HEK293T (cell line): ENCODE measurements at regions not wholly inside any gene's neighbourhood (a gene's known extent, or its start where the extent isn't known, plus 50 kb on each side); places are given as distances from the start of the nearest gene placed in this dataset.

Source experiments
- BHLHE40 ChIP-seq: fragments of 450-650 bp; IDR thresholded peaks from 2 replicates; pipeline ENCODE4 v1.6.1; 2016; ENCODE audit warnings: mild to moderate bottlenecking, moderate library complexity, borderline replicate concordance
- CTBP1 ChIP-seq: fragments of 450-650 bp; IDR thresholded peaks from 2 replicates; pipeline ENCODE4 v1.6.1; 2016; ENCODE audit warnings: borderline replicate concordance
- FOXA1 ChIP-seq: fragments of 450-650 bp; IDR thresholded peaks from 2 replicates; pipeline ENCODE4 v1.6.1; 2016; ENCODE audit warnings: mild to moderate bottlenecking
- FOXK2 ChIP-seq: fragments of 450-650 bp; IDR thresholded peaks from 2 replicates; pipeline ENCODE4 v1.6.1; 2016; ENCODE audit warnings: mild to moderate bottlenecking
- FOXM1 ChIP-seq: fragments of 450-650 bp; IDR thresholded peaks from 2 replicates; pipeline ENCODE4 v1.6.1; 2017; ENCODE audit warnings: mild to moderate bottlenecking, borderline replicate concordance
- HDGF ChIP-seq: fragments of 450-650 bp; IDR thresholded peaks from 2 replicates; pipeline ENCODE4 v1.6.1; 2017; ENCODE audit warnings: antibody characterized with exemption, borderline replicate concordance
- LEF1 ChIP-seq: fragments of 450-650 bp; IDR thresholded peaks from 2 replicates; pipeline ENCODE4 v1.6.1; 2017; ENCODE audit warnings: mild to moderate bottlenecking, borderline replicate concordance
- SP1 ChIP-seq: fragments of 450-650 bp; IDR thresholded peaks from 2 replicates; pipeline ENCODE4 v1.6.1; 2017
- TARDBP ChIP-seq: fragments of 450-650 bp; IDR thresholded peaks from 2 replicates; pipeline ENCODE4 v1.6.1; 2016
- TF ChIP-seq, protein P1 (sequence below): fragments of 450-650 bp; IDR thresholded peaks from 2 replicates; pipeline ENCODE4 v1.6.1; 2016

- TF ChIP-seq TARDBP = no peak
- TF ChIP-seq LEF1 = no peak
- no peak for TF ChIP-seq BHLHE40
- TF ChIP-seq CTBP1 = no peak
- no peak for TF ChIP-seq SP1
- no peak for TF ChIP-seq FOXA1
- TF ChIP-seq, protein P1, sequence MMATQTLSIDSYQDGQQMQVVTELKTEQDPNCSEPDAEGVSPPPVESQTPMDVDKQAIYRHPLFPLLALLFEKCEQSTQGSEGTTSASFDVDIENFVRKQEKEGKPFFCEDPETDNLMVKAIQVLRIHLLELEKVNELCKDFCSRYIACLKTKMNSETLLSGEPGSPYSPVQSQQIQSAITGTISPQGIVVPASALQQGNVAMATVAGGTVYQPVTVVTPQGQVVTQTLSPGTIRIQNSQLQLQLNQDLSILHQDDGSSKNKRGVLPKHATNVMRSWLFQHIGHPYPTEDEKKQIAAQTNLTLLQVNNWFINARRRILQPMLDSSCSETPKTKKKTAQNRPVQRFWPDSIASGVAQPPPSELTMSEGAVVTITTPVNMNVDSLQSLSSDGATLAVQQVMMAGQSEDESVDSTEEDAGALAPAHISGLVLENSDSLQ = no peak
- no peak for TF ChIP-seq FOXM1
- no peak for TF ChIP-seq FOXK2
- TF ChIP-seq HDGF = no peak
Observed at GRCh38 chr4:81346719-81347118, 125.0 kb downstream of the RASGEF1B start.
